Femur (tissue), 1 donor: ENCODE measurements at regions not wholly inside any gene's neighbourhood (a gene's known extent, or its start where the extent isn't known, plus 50 kb on each side); places are given as distances from the start of the nearest gene placed in this dataset.
"Not testable (repeated sequence)": the region's sequence is repeated elsewhere in the genome, so short reads cannot be mapped to it uniquely, and the experiment has no call there.

Experiments
- DNase-seq: peaks from one replicate; pipeline ENCODE4 v3.0.0-alpha.2; 2017

DNA sequence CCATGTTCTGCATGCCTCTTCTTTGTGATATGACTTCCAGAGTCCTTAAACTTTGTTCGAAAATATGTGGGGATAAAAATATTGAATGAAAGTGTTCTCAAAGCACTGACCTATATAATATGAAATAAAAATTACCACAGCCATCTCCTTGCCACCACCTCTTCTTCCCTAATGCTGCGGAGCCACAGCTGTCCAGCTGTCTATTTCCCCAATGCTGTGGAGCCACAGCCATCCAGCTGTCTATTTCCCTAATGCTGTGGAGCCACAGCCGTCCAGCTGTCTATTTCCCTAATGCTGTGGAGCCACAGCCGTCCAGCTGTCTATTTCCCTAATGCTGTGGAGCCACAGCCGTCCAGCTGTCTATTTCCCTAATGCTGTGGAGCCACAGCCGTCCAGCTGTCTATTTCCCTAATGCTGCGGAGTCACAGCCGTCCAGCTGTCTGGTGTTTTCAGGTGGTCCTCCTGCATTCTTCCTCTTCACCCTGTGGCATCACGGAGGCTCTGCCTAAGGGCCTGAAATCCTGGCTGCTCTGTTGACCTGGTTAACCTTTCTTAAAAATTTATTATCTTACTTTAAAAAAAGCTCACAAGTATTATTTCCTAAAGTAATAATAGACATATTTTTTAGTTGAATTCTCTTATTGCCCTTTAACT, 266.1 kb upstream of the MEX3C start:
- DNase-seq = no peak

DNA sequence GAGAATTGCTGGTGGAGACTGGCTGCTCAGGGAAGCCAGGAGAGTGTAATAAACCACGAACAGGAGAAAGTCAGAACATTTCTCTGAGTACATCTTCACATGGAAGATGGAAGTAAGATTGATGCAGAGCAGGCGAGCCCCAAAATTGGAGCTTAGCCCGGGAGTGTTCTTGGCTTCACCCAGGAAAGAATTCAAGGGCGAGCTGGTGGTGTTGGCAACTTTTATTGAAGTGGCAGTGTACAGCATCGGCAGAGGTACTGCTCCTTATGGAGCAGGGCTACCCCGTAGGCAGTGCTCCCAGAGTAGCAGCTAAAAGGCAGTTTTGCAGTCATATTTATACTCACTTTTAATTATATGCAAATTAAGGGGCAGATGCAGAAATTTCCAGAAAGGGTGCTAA, 281.4 kb upstream of the MEX3C start:
- DNase-seq = no peak

DNA sequence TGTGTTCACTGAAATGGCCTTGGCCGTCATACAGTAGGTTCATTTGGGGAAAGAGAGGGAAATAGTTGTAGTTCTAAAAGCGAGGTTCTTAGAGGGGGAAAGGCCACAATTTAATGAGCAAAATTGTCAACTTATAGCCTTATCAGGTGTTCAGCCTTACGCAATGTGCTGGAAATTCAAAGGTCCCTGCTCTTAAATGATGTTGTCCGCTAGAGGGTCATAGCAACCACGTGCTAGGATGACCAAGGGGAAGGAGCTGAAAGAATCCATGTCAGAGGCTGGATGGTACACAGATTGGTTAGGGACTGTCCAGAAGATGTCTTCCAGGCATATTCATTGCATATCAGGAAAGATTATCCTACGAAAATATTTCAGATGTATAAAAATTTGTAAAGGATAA, 282.3 kb upstream of the MEX3C start:
- DNase-seq = no peak

DNA sequence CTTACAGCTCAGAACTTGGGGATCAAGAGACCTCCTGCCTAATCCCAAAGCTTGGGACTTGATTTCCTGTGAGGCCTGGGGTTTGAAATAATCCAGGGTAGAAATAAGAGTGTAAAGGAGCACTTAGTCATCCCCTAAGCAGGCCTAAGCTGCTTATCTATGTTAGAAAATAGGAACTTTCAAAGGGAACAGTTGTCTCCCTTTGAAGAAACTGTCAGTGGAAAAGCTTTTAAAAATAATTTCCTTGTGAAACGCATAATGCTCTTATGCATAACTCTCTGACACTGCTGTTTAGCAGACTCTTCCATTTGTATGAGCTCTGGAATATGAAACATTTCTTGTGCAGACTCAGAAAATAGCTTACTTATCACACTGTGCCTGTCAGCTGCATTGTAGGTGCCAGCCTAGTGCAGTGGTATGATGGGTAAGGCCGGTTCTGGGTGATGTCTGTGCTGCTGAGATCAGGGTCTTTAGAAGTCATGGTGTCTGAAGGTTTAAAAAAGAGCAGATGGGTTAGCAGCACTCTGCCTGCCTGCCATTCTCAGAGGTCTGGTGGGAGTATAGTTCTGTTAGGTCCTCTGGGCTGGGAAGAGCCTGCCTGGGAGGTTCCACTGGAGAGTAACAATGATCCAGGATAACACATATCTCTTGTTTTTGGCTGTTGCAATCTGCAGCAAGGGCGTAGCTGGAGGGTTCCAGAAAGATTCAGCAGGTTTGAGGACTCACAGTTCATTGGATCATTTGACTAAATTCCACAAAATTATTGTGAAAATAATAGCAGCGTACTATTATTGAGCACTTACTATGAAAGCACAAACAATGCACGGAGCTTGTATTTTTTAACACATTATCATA, 283.2 kb upstream of the MEX3C start:
- no peak for DNase-seq

DNA sequence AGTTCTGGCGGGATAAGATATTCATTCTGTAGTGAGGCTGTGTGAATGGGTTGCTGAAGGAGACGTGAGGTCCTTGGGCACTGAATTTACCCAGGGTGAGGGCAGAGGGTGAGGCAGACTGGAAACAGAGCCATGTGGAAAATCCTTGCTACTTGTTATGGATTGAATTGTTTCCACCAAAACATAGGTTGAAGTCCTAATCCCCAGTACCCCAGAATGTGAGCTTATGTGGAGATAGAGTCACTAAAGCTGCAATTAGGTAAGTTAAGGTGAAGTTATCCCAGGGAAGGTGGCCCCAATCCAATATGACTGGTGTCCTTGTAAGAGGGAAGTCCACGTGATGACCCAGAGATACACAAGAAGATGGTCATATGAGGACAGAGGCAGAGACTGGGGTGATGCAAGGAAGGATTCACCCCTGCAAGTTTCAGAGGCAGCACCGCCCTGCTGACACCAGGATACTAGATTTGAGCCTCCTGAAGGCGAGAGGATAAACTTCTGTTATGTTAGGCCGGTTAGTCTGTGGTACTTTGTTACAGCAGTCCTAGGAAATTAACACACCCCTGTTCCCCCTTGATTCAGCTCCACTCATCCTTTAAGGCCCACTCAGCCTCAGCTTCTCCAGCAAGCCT, 289.4 kb upstream of the MEX3C start:
- DNase-seq = no peak

DNA sequence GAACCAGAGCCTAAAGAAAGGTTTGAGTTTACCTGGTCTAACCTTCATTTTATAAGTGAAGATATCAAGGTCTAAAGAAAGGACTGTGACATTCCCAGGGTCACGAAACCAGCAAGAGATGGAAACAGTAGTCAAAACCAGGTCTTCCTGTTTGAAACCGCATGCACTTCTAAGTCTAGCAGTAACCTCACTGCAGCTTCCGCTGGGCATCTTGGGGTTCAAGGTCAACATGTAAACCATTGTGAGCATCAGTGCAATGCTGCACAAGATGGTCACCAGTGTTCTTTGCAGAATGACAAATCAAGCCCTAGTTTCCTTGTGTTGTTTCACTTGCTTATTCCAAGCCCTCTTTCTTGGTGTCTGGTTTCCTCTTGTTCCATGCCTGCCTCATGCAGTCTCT, 292.9 kb upstream of the MEX3C start:
- no peak for DNase-seq

DNA sequence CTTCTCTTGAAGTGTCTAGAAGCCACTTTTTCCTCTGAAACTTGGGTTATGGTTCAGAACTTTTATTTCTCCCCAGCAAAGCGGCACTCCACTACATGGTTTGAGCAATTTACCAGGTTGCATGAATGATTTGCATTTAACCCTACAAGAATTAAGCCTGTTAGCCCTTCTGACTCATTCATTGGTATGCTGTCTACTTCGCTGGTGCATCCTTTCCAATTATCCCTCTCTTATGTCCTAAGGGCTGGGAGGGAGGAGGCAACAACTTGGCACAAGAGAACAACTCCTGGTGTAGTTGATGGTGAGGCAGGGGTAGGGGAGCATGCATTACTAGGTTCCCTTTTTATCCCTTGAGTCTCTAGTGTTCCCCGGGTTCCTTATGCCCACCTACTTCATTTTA, 293.4 kb upstream of the MEX3C start:
- DNase-seq = no peak

DNA sequence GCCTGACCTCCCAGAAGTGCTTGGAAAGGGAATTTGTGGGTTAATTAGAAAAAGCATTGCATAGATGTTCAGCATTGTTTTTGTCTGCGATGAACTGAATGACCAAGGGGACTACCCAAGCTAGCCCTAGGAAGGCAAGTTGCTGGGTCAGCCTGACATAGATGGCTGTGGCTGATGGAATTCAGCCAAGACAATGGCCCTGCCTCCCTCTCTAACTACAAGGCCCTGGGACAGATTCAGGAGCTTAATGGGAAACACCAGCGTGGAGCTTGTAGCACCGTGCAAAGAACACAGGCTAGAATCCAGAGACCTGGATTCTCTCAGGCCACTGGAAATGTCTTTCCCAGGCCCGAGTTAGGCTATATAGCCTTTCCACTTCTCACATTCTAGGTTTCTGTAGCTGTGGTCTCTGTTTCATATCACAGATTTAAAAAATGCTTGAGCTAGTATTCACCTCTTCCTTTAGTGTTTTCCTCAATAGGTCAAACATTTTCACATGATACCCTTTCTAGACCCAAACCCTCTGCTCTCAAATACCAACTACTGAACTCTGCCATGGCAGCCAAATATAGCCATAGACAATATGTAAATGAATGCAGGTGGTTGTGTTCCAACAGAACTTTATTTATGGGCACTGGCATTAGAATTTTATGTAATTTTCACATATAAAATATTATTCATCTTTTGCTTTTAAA, 294.3 kb upstream of the MEX3C start:
- DNase-seq = no peak

DNA sequence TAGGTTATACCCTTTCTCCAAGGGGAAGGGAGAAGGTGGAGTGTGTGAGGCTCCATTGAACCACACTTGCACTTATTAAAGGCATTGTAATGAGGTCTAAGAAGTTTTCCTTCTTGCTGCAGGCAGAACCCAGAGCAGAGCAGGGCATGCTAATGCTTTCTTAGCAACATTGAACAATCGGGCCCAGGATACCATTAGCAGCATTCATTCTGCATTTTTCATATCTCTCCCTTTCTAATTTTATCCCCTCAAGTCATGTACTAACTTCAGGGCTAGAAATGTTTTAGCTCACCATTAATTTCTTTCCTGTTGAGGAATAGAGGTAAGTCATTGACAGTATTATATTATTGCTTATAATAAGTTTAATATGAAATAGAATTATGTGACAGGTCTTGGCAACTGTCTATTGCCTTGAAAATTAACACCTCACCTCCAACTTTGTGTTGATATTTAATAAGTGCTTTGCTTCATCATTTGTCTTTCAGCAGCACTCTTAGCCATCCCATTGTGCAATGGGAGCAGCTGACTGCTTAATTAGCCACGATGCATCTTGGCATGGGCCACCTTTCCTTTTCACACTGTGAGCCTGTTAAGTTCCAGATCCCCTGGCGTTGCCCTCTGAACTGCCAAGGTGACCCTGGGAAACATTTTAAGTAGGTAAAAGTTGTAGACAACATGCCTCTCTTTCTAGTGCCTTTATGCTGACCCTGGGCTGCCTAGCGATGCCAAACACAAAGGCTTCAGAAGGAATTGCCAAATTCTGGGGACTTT, 300.8 kb upstream of the MEX3C start:
- no peak for DNase-seq

DNA sequence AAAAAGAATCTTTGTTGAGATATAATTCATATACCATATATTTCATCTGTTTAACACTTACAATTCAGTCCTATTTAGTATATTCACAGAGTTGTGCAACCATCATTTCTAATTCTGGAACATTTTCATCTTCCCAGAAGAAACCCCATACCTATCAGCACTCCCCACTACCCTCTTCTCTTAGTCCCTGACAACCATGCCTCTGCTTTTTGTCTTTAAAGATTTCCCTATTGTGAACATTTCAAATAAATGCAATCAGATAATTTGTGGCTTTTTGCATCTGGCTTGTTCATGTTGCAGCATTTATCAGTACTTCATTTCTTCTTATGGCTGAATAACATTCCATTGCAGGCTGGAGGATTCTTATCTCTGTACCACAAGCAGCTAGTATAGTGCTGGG, 305.9 kb upstream of the MEX3C start:
- no peak for DNase-seq

DNA sequence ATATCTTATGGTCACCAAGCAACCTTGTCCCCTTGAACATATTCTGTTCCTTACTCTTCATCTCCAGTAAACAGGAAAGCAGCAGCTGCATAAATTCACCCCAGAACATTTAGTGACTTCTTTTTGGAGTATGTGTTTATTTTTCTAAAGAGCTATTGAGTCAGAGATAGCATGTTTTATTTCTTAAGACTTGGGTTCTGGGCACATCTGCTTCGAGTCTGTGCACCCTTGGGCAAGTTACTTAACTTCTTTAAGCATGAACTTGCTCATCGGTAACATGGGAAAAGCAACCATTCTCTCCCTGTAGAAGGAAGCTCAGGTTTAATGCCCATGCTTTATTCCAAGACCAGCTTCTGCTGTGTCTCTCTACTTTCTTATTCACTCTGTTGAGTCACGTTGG, 309.3 kb upstream of the MEX3C start:
- DNase-seq = no peak

DNA sequence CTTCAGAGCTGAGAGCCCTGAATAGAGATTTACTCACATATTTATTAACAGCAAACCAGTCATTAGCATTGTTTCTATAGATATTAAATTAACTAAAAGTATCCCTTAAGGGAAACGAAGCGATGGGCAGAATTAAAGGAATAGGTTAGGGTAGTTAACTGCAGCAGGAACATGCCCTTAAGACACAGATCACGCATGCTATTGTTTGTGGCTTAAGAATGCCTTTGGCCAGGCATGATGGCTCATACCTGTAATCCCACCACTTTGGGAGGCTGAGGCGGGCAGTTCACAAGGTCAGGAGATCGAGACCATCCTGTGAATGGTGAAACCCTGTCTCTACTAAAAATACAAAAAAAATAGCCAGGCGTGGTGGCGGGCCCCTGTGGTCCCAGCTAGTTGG, 310.9 kb upstream of the MEX3C start:
- not testable (repeated sequence) for DNase-seq

DNA sequence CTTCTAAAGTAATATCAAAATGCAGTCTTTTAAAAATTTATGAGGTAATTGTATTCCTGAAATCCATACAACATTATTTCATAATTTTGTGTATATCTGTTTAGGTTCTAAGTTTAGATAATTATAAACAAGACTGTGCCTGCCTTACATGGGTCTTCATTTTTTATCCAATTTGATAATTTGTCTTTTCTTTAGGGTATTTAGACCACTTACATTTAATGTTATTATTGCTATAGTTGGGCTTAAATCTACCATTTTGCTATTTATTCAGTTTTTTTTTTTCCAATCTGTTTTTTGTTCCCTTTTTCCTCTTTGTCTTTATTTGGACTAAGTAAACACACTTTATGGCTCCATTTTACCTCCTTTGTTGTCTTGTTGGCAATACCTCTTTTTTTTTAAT, 312.5 kb upstream of the MEX3C start:
- DNase-seq = no peak

DNA sequence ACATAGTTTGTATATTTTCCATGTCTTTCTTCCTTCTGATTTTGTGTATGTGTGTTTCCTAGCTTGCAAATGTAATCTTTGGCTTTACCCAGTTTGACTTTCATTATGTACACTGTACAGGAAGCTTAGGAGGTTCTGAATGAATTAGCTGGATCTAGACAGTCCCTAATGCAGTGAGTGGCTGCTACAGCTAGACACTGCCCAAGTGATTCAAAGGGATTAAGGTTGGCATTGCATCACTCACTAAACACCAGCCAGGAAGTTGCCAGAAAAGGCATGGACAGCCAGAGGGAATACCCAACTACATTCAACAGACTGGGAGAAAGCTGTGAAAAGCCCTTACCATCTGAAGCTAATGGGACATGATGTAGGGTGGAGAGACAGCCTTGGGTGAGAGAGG, 316.0 kb upstream of the MEX3C start:
- no peak for DNase-seq

DNA sequence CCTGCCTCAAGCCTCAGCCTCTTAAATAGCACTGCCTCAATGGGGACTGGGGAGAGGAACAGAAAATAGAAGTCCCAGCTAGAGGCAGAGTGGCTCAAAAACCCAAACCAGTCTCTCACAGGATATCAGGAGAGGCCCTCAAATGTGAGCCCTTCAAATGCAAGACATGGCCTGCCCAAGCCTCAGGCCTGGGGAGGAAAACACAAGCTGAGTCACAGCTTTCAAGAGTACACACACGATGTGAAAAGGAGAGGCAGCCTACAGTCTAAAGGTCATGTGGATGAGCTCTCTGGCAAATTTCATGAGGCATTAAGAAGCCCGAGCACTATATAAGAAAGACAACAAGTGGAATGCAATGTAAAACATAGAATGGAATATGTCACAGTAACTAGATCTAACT, 316.6 kb upstream of the MEX3C start:
- DNase-seq = no peak

DNA sequence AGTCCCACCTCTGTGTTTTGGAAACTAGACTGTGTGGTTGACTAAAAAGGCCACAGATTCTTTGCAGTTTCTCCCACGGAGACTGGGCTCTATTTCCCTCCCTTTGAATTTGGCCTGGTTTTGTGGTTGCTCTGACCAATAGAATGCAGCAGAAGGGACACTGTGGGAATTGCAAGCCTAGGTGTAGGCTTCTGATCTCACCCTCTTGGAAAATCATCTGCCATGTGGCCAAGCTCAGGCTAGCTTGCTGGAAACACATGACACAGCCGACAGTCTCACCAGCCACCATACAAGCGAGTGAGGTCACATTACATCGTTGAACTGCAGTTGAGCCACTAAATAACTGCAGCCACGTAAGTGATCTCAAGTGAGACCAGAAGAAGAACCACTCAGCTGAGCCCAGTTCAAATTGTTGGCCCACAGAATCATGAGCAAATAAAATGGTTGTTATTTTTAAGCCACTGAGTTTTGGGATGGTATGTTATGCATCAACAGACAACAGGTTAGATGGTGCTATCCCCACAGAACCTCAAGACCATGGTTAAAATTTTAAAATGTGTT, 319.1 kb upstream of the MEX3C start:
- DNase-seq = no peak

DNA sequence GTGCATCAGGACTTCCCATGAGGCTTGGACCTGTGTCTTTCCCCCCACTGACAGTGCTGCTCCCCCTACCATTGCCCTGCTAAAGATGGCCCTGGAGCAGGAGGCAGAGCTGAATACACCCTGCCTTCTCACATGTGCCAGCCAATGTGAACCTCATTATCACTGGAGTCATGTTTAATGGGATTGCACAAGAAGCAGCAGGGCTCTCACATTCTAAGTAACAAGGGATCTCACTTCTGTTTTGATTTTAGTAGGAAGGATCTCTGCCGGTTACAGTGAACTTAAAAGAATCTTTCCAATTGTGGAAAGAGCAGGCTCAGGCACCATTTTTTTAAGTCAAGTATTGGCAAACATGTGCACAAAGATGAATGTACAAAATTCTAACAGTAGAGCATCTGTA, 322.1 kb upstream of the MEX3C start:
- no peak for DNase-seq

DNA sequence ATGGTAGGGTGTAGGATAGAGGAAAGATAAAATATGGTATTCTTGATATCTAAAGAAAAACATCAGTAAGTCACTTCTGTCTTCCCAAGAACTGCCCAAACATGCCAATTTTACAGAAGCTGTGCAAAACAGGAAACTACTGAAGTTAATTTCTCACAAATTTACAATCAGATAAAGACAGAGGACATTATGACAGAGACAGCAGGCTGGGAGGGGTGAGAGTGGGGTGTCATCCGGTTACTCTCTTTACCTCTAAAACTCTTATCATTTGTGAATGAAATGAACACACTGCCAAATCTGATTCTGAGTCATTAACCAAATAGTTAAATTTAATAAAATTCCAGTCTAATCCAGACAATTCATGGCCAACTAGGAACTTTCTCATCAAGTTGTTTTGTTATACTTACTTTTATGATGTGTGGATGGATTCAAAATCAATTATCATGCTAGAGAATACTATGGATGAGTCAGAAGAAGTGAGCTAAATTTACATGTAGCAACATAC, 323.2 kb upstream of the MEX3C start:
- DNase-seq = no peak

DNA sequence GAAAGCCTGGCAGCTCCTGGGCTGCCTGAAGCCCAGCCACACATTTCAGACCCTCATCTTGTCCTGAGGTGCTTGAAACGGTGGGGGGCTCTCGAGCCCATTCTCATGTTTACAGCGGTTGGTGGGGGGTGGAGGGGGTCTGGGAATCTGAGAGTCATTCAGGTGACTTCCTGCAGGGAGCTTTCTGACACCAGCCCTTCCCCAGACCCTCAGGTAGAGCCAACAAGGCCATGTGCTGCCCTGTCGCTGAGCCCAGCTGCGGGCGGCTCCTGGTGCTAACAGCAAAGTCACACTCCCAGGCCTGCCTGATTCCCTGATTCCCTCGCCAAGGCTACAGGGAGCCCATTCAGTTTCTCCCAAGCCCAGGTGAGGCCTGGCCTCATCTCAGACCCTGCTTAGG, 324.9 kb upstream of the MEX3C start:
- no peak for DNase-seq

DNA sequence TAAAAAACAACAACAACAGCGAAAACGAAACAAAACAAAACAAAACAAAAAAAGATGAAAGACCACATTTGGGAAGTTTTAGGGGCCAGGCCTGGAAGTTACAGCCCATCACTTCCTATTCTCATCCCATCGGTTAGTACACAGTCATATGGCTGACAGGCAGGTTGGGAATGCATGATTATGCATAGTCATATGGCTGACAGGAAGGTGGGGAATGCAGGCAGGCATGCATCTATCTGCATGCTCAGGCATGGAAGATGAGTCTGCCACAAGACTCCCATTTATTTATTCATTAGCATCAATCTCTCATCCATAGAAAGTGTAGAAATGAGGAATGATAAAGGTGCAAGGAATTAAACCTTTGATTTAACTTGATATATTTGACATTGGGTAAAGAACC, 325.3 kb upstream of the MEX3C start:
- DNase-seq = no peak

DNA sequence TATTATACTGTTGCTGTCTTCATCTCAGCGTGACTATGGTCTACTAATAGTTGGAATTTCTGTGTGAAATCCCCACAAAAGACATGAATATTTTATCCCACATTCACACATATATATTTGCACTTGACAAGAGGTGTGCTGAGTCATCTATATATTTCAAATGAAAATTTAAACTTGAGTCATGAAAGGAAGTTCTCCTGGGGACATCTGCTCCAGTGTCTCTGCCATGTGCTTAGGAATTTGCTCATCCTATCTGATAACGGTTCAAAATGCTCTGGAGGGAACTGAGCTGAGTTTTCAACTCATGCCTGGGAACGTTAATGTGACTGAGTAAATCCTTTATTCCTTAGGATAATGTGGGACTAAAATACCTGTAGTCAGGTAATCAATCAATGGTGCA, 326.2 kb upstream of the MEX3C start:
- DNase-seq = no peak
